Hippocampal formation (tissue), 2 donors: ENCODE measurements at regions not wholly inside any gene's neighbourhood (a gene's known extent, or its start where the extent isn't known, plus 50 kb on each side); places are given as distances from the start of the nearest gene placed in this dataset.

ENCODE experiments used
- DNase-seq, 2 donors: peaks; one replicate each; lab custom pipeline; 2025; lab: John Stamatoyannopoulos, UW

GRCh38 chr14:50038398-50039119 lies 77.8 kb downstream of the VCPKMT start:
- DNase-seq: no peak

- no peak for DNase-seq
Measured at GRCh38 chr14:50039120-50039517, 77.3 kb downstream of the VCPKMT start.

GRCh38 chr14:50039734-50040400 lies 76.5 kb downstream of the VCPKMT start:
- DNase-seq: no peak

- no peak for DNase-seq
Measured at GRCh38 chr14:50040401-50040775, 76.0 kb downstream of the VCPKMT start.

GRCh38 chr14:50040895-50041465 lies 75.4 kb downstream of the VCPKMT start:
- DNase-seq: no peak

GRCh38 chr14:50041980-50042379 lies 74.4 kb downstream of the VCPKMT start:
- no peak for DNase-seq

GRCh38 chr14:50044042-50044651 lies 72.2 kb downstream of the VCPKMT start:
- DNase-seq: no peak

GRCh38 chr14:50045039-50045711 lies 71.2 kb downstream of the VCPKMT start:
- DNase-seq: peak in 1 of 2 donors; percentile 19

GRCh38 chr14:50045837-50046236 lies 70.5 kb downstream of the VCPKMT start:
- no peak for DNase-seq

- DNase-seq: no peak
Measured at GRCh38 chr14:50047274-50047676, 69.1 kb downstream of the VCPKMT start.

GRCh38 chr14:50049093-50049492 lies 67.3 kb downstream of the VCPKMT start:
- DNase-seq: no peak

GRCh38 chr14:50049703-50050570 lies 66.4 kb downstream of the VCPKMT start:
- DNase-seq: no peak

GRCh38 chr14:50051106-50051505 lies 65.3 kb downstream of the VCPKMT start:
- DNase-seq: no peak

GRCh38 chr14:50051706-50052105 lies 64.7 kb downstream of the VCPKMT start:
- DNase-seq: no peak

GRCh38 chr14:50052517-50052916 lies 63.9 kb downstream of the VCPKMT start:
- DNase-seq: no peak

GRCh38 chr14:50053935-50054334 lies 62.4 kb downstream of the VCPKMT start:
- DNase-seq: no peak

- no peak for DNase-seq
Measured at GRCh38 chr14:50055461-50056228, 60.7 kb downstream of the VCPKMT start.

GRCh38 chr14:50056435-50056834 lies 59.9 kb downstream of the VCPKMT start:
- no peak for DNase-seq

- no peak for DNase-seq
Measured at GRCh38 chr14:50057331-50057730, 59.0 kb downstream of the VCPKMT start.

GRCh38 chr14:50058113-50058512 lies 58.3 kb downstream of the VCPKMT start:
- DNase-seq: no peak
